Tibial nerve (tissue), 3 donors: ENCODE measurements at regions not wholly inside any gene's neighbourhood (a gene's known extent, or its start where the extent isn't known, plus 50 kb on each side); places are given as distances from the start of the nearest gene placed in this dataset.

Experiments
- CTCF ChIP-seq, 5 experiments: fragments of 200-600 bp in 3 of 5; fragments of 450-650 bp in 2 of 5; sonication (generic) in 3 of 5; IDR thresholded peaks; one replicate each; pipeline ENCODE4 v1.5.1; 2016 to 2019; ENCODE audit warnings: antibody characterized with exemption in 5 of 5, mild to moderate bottlenecking in 3 of 5, moderate library complexity in 2 of 5
- POLR2A ChIP-seq, 2 donors: fragments of 450-650 bp; IDR thresholded peaks; one replicate each; pipeline ENCODE4 v1.6.1; 2017; ENCODE audit warnings: antibody characterized with exemption in 2 of 2, mild to moderate bottlenecking in 2 of 2, moderate library complexity in 2 of 2

- TF ChIP-seq POLR2A (IDR thresholded peaks at IDR 0.05) (no peak), CTCF (IDR thresholded peaks at IDR 0.05) (no peak)
Measured at GRCh38 chr1:238999944-239000343, 386.4 kb upstream of the CHRM3 start.
